ENCODE measurements at regions not wholly inside any gene's neighbourhood (a gene's known extent, or its start where the extent isn't known, plus 50 kb on each side); places are given as distances from the start of the nearest gene placed in this dataset.

DNA sequence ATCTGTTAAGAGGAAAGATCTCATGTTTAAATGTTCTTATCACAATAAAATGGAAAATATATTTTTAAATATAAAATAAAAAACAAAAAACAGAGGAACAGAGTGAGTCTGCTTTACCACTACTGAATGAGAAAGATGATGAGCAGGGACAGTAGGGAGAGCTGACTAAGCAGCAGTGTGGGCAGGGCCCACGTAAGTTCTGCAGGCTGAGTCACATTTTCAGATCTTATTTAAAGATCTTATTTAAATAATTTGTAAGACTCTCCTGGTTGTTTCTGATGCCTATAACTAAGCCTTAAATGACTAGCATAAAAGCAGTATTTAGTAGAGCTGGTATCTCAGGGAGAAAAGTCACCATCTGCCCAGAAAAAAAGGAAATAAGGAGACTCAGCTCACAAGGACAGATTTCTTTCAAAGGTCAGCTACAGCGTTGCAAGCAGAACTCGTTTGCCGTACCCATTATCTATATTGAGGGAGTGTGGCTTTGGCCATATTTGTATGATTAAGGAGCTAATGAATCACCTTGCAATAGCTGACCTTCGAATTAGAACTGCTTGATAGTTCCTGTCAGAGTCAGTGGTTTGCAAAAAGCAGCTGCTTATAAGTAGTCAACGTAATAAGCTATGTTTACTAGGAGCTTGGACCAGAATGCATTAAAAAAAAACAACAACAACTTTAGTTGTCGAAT, 322.1 kb upstream of the CHAC2 start:
- peak; percentile 9 for DNase-seq

- DNase-seq: peak; percentile 2
Observed at GRCh38 chr2:53442783-53443182, 324.8 kb upstream of the CHAC2 start.

DNA sequence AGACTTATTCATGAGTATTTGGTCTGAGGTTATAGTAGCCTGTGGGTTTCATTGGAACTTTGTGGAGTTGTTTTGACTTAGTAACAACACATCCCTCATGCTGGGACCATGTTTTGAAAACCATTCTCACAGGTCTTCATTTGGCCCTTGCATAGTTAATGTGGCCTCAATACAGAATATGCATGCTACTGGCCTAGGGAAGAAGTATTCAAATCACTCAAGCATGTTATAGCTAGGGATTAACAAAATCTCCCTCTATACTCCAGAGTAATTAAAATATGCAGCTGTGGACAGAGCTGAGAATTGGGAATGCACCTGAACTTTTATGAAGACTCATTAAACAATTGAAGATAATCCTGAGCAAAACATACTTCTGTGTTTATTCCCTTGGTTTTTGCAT, 325.5 kb upstream of the CHAC2 start:
- no peak for DNase-seq

- DNase-seq: no peak
Observed at GRCh38 chr2:53438692-53439091, 328.9 kb upstream of the CHAC2 start.

GRCh38 chr2:53438100-53438499, 329.5 kb upstream of the CHAC2 start:
- DNase-seq: no peak

DNA sequence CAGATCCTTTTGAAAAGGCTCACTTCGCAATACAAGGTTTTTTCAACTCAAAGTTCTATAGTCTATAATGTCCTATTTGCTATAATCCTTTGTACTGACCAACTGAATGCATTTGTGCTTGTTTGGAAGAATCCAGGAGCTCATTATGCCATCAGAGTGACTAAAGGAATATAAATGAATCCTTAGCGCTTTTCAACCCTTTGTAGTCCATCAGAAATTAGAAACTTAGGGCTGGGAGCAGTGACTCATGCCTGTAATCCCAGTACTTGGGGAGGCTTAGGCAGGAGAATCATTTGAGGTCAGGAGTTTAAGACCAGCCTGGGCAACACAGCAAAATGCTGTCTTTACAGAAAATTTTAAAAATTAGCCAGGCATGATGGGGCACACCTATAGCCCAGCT, 330.2 kb upstream of the CHAC2 start:
- no peak for DNase-seq

DNA sequence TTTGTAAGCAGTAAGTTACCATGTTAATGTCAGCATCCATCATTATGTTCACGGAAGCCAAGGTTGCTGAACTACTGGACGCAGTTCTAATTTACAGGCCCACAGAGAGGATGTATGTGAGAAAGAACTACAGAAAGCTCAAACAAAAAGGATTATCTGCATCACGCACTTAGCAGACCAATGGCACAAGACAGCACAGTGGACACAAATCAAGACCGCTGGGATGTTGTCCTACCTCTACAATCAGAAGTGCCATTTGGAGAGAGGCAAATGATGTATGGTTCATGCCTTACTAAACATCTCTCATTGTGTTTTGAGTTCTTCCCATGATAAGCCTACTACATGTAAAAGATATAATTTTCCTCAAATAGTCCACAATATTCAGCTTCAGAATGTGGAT, 330.7 kb upstream of the CHAC2 start:
- no peak for DNase-seq

DNA sequence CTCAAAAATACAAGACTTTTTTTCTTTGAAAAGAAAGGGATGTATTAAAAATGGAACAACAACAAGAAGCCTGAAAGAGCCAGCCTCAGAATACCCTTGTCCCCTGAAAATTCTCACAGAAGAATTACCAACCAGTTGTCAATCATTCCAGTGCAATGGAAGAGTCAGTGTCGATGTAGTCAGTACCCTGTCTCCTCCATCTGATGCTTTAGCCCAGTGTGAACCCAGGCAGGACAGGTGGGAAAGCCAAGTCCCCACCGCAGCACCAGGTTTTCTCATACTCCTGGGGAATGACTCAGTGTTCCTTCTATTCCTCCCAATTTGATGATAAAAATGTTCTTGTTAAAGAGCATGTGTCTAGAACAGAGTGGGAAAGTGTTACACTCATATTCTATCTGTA, 332.0 kb upstream of the CHAC2 start:
- no peak for DNase-seq

DNA sequence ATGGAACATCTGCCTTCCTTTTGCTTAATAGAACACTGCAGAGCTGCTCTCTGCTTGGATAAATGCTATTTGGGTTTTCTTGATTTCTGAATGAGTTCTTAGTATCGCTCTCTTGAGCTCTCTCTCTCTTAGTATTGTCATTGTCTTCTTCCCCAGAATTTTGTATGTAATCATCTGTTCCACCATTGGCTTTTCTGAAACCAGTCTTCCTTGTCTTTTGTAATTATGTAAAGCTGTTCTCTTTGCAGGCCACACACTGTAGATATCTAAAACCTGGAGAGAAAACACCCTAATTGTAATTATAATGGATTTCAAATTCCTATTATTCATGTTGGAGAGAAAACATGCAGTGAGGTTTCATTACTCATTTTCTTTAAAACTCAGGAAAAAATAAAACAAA, 333.1 kb upstream of the CHAC2 start:
- DNase-seq: no peak

DNA sequence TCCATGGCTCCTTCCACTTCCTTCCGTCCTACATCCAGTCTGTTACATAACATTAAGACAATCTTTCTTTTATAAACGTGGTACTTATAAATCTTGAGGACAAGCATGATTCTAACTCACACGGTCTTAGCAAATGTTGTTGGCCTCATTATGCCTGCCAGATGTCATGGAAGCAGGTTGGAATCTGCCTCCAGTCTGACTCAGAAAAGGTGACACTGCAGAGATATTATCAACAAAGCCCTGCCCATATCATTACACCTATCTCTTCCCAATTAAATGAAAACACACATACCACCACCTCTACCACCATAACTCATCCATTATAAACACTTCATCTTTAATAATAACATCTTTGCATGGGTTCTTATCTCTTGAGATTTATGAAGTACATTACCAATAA, 334.7 kb upstream of the CHAC2 start:
- DNase-seq: no peak

DNA sequence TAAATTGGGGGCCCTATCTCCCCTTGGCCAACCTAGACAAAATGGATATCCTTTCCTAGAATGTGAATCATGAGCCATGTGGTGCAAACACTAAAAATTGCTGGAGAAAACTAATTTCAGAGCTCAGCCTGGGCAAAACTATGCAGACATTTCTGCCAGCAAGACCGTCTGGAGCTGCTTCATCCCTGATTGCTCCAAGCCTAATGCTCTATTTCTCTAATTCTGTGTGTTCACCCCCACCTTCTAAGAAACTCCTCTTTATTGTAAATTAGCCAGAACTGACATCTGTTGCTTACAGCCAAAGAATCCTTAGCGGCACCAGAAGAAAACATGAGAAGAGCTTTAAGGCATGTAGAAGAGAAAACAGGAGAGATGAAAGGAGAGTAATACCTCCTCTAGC, 337.7 kb upstream of the CHAC2 start:
- DNase-seq: no peak

DNA sequence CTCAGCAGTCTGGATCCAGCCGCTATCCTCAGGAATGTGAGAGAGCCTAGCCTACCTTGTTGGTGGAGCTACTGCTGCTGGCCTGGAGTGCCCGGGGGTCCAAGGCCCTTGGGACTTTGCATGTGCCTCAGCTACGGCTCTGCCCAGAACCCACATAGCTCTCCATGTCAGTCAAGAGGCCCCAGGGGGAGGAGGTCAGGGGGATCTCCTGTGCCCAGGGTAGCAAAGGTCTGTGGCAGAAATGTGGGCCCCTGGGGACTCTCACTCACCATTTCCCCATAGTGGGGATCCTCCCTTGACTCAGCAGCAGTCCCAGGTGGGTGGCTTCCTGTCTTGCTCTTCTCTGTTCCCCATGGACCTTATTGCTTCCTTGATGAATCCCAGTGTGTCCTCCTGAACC, 342.7 kb upstream of the CHAC2 start:
- no peak for DNase-seq

DNA sequence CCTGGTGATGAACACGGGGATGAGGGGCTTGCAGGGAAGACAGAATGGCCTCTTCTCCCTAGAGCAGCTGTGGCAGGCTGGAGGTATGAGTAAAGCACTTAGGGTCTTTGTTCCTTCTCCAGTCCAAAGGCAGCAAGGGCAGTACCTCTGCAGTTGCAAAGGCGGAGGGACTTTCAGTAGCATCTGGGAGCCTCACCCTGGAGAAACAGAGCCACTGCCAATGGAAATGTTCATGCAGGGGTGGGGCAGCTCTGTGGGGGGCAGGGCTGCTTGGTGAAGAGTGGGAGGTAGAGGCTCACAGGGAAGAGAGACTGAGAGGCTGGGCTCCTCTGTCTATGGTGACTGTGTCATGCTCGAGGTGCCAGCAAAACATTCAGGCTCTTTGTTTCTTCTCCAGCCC, 344.1 kb upstream of the CHAC2 start:
- no peak for DNase-seq

- peak; percentile 45 for DNase-seq
Observed at GRCh38 chr2:53422979-53423378, 344.6 kb upstream of the CHAC2 start.

DNA sequence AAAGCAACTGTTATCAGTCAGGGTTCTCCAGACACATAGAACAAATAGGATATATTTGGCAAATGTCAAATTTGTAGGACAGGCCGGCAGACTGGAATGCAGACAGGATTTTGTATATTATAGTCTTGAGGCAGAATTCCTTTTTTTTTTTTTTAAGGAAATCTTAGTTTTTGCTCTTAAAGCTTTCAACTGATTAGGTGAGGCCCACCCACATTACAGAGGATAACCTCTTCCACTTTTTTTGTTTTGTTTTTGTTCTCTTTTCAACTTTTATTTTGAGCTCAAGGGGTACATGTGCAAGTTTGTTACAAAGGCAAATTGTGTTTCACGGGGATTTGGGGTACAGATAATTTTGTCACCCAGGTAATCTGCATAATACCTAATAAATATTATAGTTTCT, 350.2 kb upstream of the CHAC2 start:
- DNase-seq: no peak

- no peak for DNase-seq
Observed at GRCh38 chr2:53407363-53408080, 360.1 kb upstream of the CHAC2 start.

DNA sequence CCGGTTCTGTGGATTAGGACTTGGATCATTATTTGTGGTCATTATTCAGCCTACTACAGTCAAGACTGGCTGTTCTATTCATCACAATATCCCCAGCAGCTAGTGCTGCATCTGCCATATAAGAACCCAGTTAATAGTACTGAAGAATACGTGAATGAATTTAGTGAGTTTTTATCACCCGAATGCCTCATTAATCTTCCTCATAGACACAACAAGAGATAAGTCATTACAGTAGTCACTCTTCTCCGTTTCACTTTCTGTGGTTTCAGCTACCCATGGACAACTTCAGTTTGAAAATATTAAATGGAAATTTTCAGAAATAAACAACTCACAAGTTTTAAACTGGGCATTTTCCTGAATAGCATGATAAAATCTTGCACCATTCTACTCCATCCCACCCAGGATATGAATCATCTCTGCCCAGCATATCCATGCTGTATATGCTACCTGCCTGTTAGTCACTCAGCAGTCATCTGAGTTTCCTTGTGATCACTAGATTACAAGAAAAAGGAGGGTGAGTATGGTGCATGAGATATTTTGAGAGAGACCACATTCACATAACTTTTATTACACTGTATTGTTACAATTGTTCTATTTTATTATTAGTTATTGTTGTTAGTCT, 363.7 kb upstream of the CHAC2 start:
- peak; percentile 19 for DNase-seq

GRCh38 chr2:53397085-53397484, 370.5 kb upstream of the CHAC2 start:
- no peak for DNase-seq

DNA sequence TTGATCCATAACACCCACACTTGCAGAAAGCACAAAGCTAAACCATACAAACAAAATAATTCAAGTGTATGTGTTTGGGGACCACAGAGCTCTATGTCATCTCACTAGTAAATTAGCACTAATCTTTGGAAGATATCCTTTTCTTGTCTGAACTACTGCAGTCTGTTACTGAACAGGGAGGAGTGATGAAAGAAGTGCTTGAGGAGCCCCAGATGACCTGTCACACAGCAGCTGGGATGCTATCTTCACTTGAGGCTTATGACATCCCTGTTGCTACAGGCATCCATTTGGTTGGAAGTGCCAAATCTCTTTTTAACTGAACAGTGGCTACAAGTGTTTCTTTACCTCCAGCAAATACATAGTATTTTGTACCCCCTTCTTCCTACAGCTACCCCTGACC, 386.3 kb upstream of the CHAC2 start:
- no peak for DNase-seq

GRCh38 chr2:53379547-53379946, 388.1 kb upstream of the CHAC2 start:
- no peak for DNase-seq

DNA sequence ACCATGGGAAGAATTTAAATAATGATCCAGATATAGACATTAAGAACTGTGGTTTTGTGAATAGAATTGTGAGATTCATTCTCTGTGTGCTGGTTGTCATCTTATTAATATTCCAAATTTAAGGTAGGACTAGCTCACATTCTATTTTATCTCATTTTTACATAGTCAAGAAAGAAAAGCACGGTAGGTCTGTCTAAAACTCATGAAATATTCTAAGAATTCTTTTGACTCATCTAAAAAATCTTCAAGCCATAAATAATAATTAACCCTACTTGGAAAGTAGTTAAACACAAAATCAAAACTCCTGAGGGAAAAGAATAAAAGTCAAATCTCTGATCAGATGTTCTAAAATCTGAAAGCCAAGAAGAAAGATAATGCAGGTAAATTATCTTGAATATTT, 388.8 kb upstream of the CHAC2 start:
- no peak for DNase-seq

DNA sequence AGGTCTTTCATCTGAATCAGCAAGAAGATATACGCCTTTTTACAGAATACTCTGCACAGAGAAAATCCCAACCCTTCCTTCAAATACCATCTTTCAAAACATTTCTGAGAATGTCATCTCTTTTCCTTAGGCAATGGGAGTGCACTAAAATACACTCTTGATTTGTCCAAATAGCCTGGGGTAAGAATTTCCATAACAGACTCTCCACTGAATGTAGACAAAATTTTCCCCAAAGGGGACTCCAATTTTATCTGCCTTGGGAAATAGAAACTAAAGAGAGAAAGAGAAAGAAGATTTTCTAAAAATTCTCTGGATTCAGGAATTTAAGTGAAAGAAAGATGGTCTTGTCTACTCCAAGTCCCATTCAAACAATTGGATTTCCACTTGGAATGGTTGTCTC, 394.5 kb upstream of the CHAC2 start:
- no peak for DNase-seq

- DNase-seq: no peak
Observed at GRCh38 chr2:53366543-53366942, 401.1 kb upstream of the CHAC2 start.

DNA sequence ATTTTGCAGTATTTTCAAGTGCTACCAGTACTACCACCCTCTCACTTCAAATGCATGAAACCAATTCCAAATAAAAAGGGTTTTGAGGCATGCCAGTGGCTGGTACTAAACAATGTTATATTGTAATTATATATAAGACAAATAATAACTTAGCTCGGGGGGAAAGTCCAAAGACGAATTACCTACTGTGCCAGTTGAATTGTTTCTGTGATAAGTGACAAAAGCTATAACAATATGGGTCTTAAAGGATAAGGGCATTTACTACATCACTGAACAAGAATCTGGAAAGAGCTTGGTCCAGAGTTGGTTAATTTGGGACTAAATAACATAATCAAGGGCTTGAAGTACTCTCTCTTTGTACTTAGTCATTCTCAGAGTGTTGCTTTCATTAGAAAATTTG, 404.7 kb upstream of the CHAC2 start:
- DNase-seq: no peak
